ENCODE measurements at regions not wholly inside any gene's neighbourhood (a gene's known extent, or its start where the extent isn't known, plus 50 kb on each side); places are given as distances from the start of the nearest gene placed in this dataset.

GRCh38 chr3:57009802-57010201 is 50.7 kb upstream of the SPATA12 start:
- DNase-seq, result no peak

GRCh38 chr3:57009367-57009766 is 51.1 kb upstream of the SPATA12 start:
- no peak for DNase-seq

GRCh38 chr3:57007521-57008460 is 52.7 kb upstream of the SPATA12 start:
- no peak for DNase-seq

GRCh38 chr3:57006949-57007419 is 53.5 kb upstream of the SPATA12 start:
- DNase-seq, result no peak

GRCh38 chr3:57006179-57006657 is 54.2 kb upstream of the SPATA12 start:
- no peak for DNase-seq

GRCh38 chr3:57004229-57004628 is 56.2 kb upstream of the SPATA12 start:
- no peak for DNase-seq

GRCh38 chr3:57003676-57004075 is 56.8 kb upstream of the SPATA12 start:
- no peak for DNase-seq

- DNase-seq, result no peak
These were observed 59.1 kb upstream of the SPATA12 start for GRCh38 chr3:57001356-57001755.

- DNase-seq, result no peak
These were observed 60.5 kb upstream of the SPATA12 start for GRCh38 chr3:57000012-57000411.

GRCh38 chr3:56999547-56999946 is 60.9 kb upstream of the SPATA12 start:
- DNase-seq, result no peak

GRCh38 chr3:56998076-56998529 is 62.4 kb upstream of the SPATA12 start:
- no peak for DNase-seq

GRCh38 chr3:56997675-56998074 is 62.8 kb upstream of the SPATA12 start:
- no peak for DNase-seq

GRCh38 chr3:56997041-56997440 is 63.4 kb upstream of the SPATA12 start:
- DNase-seq, result no peak

GRCh38 chr3:56994391-56994790 is 66.1 kb upstream of the SPATA12 start:
- DNase-seq, result no peak

- DNase-seq, result no peak
These were observed 69.8 kb upstream of the SPATA12 start for GRCh38 chr3:56990641-56991015.

- DNase-seq, result no peak
These were observed 70.4 kb upstream of the SPATA12 start for GRCh38 chr3:56989977-56990640.

- no peak for DNase-seq
These were observed 71.1 kb upstream of the SPATA12 start for GRCh38 chr3:56989169-56989976.

GRCh38 chr3:56988458-56989168 is 71.9 kb upstream of the SPATA12 start:
- peak; percentile 69 for DNase-seq

GRCh38 chr3:56987238-56987895 is 73.1 kb upstream of the SPATA12 start:
- no peak for DNase-seq

GRCh38 chr3:56986347-56986746 is 74.1 kb upstream of the SPATA12 start:
- DNase-seq, result no peak

GRCh38 chr3:56985878-56986277 is 74.6 kb upstream of the SPATA12 start:
- no peak for DNase-seq

GRCh38 chr3:56985460-56985859 is 75.0 kb upstream of the SPATA12 start:
- DNase-seq, result no peak
